ENCODE measurements at regions not wholly inside any gene's neighbourhood (a gene's known extent, or its start where the extent isn't known, plus 50 kb on each side); places are given as distances from the start of the nearest gene placed in this dataset.

GRCh38 chr14:53628261-53628660, 328.4 kb downstream of the BMP4 start:
- H3K14ac ChIP-seq (ENCODE audit: insufficient read length) = no peak overlapping the region
- ChIA-PET CTCF (ENCODE audit: partially characterized antibody) (interaction anchor here (0.6 kb wide), 1 partner anchor 107 kb away, joined by 3 read pairs; no protein-coding TSS in a partner anchor), POLR2A (ENCODE audit: partially characterized antibody) (no interaction called here)
- H3K9ac ChIP-seq (replicated peaks in 1 of 4; ENCODE audit: extremely low read depth in 1 of 4, low read depth in 3 of 4, low read length in 3 of 4) = no peak overlapping the region
- no peak overlapping the region for H4K91ac ChIP-seq (replicated peaks; ENCODE audit: insufficient read length, low read length)
- no peak overlapping the region for H3K4me2 ChIP-seq (ENCODE audit: insufficient read depth in 1 of 2, low read depth in 2 of 2, low read length in 2 of 2)
- no peak for TF ChIP-seq TCF12 (IDR thresholded peaks at IDR 0.05; ENCODE audit: low read depth, low read length)
- no peak for TF ChIP-seq HDAC6 (IDR thresholded peaks at IDR 0.05; ENCODE audit: low read depth, low read length)
- no peak for TF ChIP-seq HDAC2 (IDR thresholded peaks at IDR 0.05; ENCODE audit: borderline replicate concordance in 1 of 2, low read depth in 2 of 2, low read length in 2 of 2)
- H2BK15ac ChIP-seq (ENCODE audit: low read length) = no peak overlapping the region
- no peak overlapping the region for H3K27ac ChIP-seq (ENCODE audit: low read depth, low read length)
- H3K4me1 ChIP-seq (replicated peaks in 1 of 4; ENCODE audit: control insufficient read depth in 3 of 4, insufficient read depth in 4 of 4, low read length in 3 of 4) = no peaks in the 10 kb centered on the region; a peak in 1 of 7 replicates
- no peak for FAIRE-seq
- H3K23me2 ChIP-seq (ENCODE audit: low read depth, low read length) = no peaks in the 10 kb centered on the region
- H3K4me3 ChIP-seq (ENCODE audit: extremely low read depth in 1 of 4, insufficient read depth in 2 of 4, low read depth in 3 of 4, low read length in 4 of 4) = no peak overlapping the region
- no peak overlapping the region for H3K23ac ChIP-seq (ENCODE audit: insufficient read length)
- no peak overlapping the region for H2AFZ ChIP-seq (ENCODE audit: low read length)
- H4K20me1 ChIP-seq (replicated peaks in 1 of 2; ENCODE audit: control insufficient read depth in 1 of 2, insufficient read depth in 2 of 2, low read length in 2 of 2) = no peaks in the 10 kb centered on the region
- no peak overlapping the region for H2BK20ac ChIP-seq (ENCODE audit: low read length)
- H3K18ac ChIP-seq (ENCODE audit: extremely low read depth, low read length) = no peak overlapping the region
- no peak overlapping the region for H4K8ac ChIP-seq (ENCODE audit: extremely low read depth, insufficient read depth, low read length)
- H3K27me3 ChIP-seq (replicated peaks in 1 of 4; ENCODE audit: control insufficient read depth in 3 of 4, extremely low read depth in 1 of 4, insufficient read depth in 3 of 4, low read length in 3 of 4) = no peaks in the 10 kb centered on the region
- no peak overlapping the region for H3K56ac ChIP-seq (replicated peaks; ENCODE audit: insufficient read length, low read depth, low read length)
- H4K5ac ChIP-seq (ENCODE audit: insufficient read length, low read depth, low read length) = no peak overlapping the region
- no peaks in the 10 kb centered on the region for H3K79me2 ChIP-seq (ENCODE audit: control insufficient read depth in 1 of 2, insufficient read depth in 2 of 2, low read length in 2 of 2)
- no peaks in the 10 kb centered on the region for H3K9me3 ChIP-seq (ENCODE audit: insufficient read depth in 2 of 2, low read depth in 1 of 2, low read length in 1 of 2)
- H3K36me3 ChIP-seq (ENCODE audit: control insufficient read depth in 2 of 4, insufficient read depth in 4 of 4, low read length in 3 of 4) = no peaks in the 10 kb centered on the region
- no peak overlapping the region for H2AK5ac ChIP-seq (ENCODE audit: low read depth, low read length)
- H2BK12ac ChIP-seq (ENCODE audit: low read depth, low read length) = no peak overlapping the region
- H3K4ac ChIP-seq (replicated peaks; ENCODE audit: insufficient read length, low read depth, low read length) = no peak overlapping the region
- no peak overlapping the region for H2BK120ac ChIP-seq (replicated peaks; ENCODE audit: low read depth, low read length)
- DNase-seq (ENCODE audit: low read depth in 1 of 2, low spot score in 2 of 2) = no peak
- H3K79me1 ChIP-seq (ENCODE audit: low read depth, low read length) = no peaks in the 10 kb centered on the region
- 93% methylated on average over 1 of the region's 1 CpG; no CpG with 5 or more reads in 1 of the 2 experiments for WGBS, 2 experiments (ENCODE audit: extremely low coverage in 1 of 2, insufficient coverage in 1 of 2, insufficient read length in 1 of 2, insufficient replicate concordance in 2 of 2, low coverage in 1 of 2, low lambda C conversion rate in 2 of 2, missing lambda C conversion rate in 1 of 2)
- H2BK5ac ChIP-seq (ENCODE audit: low read depth, low read length) = no peak overlapping the region

All from H1 (cell line).